GM12891 (cell line): ENCODE measurements at regions not wholly inside any gene's neighbourhood (a gene's known extent, or its start where the extent isn't known, plus 50 kb on each side); places are given as distances from the start of the nearest gene placed in this dataset.

Experiments used
- DNase-seq: peaks from one replicate; pipeline ENCODE4 v3.0.0; 2011; ENCODE audit warnings: low spot score; ENCODE audit not compliant: insufficient read length
- FAIRE-seq: peaks from 2 replicates; lab custom pipeline; 2011; peaks lifted over from hg19 to GRCh38; lab: Jason Lieb, UNC
- PAX5 ChIP-seq: IDR thresholded peaks from 2 replicates; pipeline ENCODE4 v1.6.1; 2011; ENCODE audit warnings: low read length, moderate library complexity, mild to moderate bottlenecking; ENCODE audit not compliant: insufficient read depth, severe bottlenecking
- POLR2A ChIP-seq: IDR thresholded peaks from 2 replicates; pipeline ENCODE4 v1.6.1; 2011; ENCODE audit warnings: low read depth, low read length, control low read depth
- POLR2AphosphoS5 ChIP-seq: IDR thresholded peaks from 2 replicates; pipeline ENCODE4 v1.6.1; 2011; ENCODE audit warnings: low read depth, low read length, control low read depth
- POU2F2 ChIP-seq: IDR thresholded peaks from 2 replicates; pipeline ENCODE4 v1.6.1; 2011; ENCODE audit warnings: low read depth, mild to moderate bottlenecking, control low read depth, low read length, moderate library complexity
- SPI1 ChIP-seq: IDR thresholded peaks from 2 replicates; pipeline ENCODE4 v1.6.1; 2011; ENCODE audit warnings: low read depth, low read length, control low read depth
- TAF1 ChIP-seq: IDR thresholded peaks from 2 replicates; pipeline ENCODE4 v1.6.1; 2011; ENCODE audit warnings: low read depth, low read length, control low read depth

- no peak for FAIRE-seq
- no peak for DNase-seq
- no peak for TF ChIP-seq POLR2A
- no peak for TF ChIP-seq SPI1
- TF ChIP-seq POLR2AphosphoS5, result no peak
- no peak for TF ChIP-seq TAF1
- TF ChIP-seq POU2F2, result no peak
- TF ChIP-seq PAX5, result no peak
Measured at GRCh38 chr6:137373296-137373695, 120.9 kb downstream of the OLIG3 start.

GRCh38 chr6:137372532-137372931 is 121.7 kb downstream of the OLIG3 start:
- FAIRE-seq (no peak), DNase-seq (no peak)
- TF ChIP-seq SPI1, result no peak
- TF ChIP-seq POLR2A, result no peak
- no peak for TF ChIP-seq TAF1
- no peak for TF ChIP-seq POU2F2
- no peak for TF ChIP-seq POLR2AphosphoS5
- no peak for TF ChIP-seq PAX5

GRCh38 chr6:137371634-137372016 is 122.6 kb downstream of the OLIG3 start:
- DNase-seq (no peak), FAIRE-seq (no peak)
- TF ChIP-seq TAF1, result no peak

- DNase-seq (no peak), FAIRE-seq (peak; percentile 93)
- TF ChIP-seq POLR2AphosphoS5, result no peak
- peak; percentile 94 for TF ChIP-seq SPI1
Measured at GRCh38 chr6:137370871-137371633, 123.1 kb downstream of the OLIG3 start.

- no peak for DNase-seq
- TF ChIP-seq POLR2AphosphoS5 (no peak), POLR2A (no peak), PAX5 (no peak), SPI1 (no peak), POU2F2 (no peak), TAF1 (no peak)
- FAIRE-seq, result no peak
Measured at GRCh38 chr6:137369136-137369535, 125.1 kb downstream of the OLIG3 start.

GRCh38 chr6:137365707-137366437 is 128.3 kb downstream of the OLIG3 start:
- no peak for FAIRE-seq
- DNase-seq, result no peak
- TF ChIP-seq POU2F2, result no peak
- TF ChIP-seq POLR2AphosphoS5, result no peak
- TF ChIP-seq PAX5, result no peak
- no peak for TF ChIP-seq POLR2A
- TF ChIP-seq SPI1, result no peak
- TF ChIP-seq TAF1, result no peak

GRCh38 chr6:137363805-137364138 is 130.4 kb downstream of the OLIG3 start:
- TF ChIP-seq POU2F2 (no peak), TAF1 (no peak), SPI1 (no peak), PAX5 (no peak), POLR2A (no peak), POLR2AphosphoS5 (no peak)
- FAIRE-seq (no peak), DNase-seq (no peak)

GRCh38 chr6:137362878-137363804 is 131.1 kb downstream of the OLIG3 start:
- DNase-seq (no peak), FAIRE-seq (no peak)
- no peak for TF ChIP-seq POLR2A
- no peak for TF ChIP-seq POU2F2
- TF ChIP-seq SPI1, result no peak
- TF ChIP-seq PAX5, result no peak
- TF ChIP-seq POLR2AphosphoS5, result no peak
- TF ChIP-seq TAF1, result no peak

- TF ChIP-seq POLR2AphosphoS5 (no peak), POLR2A (no peak), PAX5 (no peak)
- DNase-seq (no peak), FAIRE-seq (no peak)
Measured at GRCh38 chr6:137361701-137362100, 132.5 kb downstream of the OLIG3 start.
